ENCODE measurements at regions not wholly inside any gene's neighbourhood (a gene's known extent, or its start where the extent isn't known, plus 50 kb on each side); places are given as distances from the start of the nearest gene placed in this dataset.

DNA sequence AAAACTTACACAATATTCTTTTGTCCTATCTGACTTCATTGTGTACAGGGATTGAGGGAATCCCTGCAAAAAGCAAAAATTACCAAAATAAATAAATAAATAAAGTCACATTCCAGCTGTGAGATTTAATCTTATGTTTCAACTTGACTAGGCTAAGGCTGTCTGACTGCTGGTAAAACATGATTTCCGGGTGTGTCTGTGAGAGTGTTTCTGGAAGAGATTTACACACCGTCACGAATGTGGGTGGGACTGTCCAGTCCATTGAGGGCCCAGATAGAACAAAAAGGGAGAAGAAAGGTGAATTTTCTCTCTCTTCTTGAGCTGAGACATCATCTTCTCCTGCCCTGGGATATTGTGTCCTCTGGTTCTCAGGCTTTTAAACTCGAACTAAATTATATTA lies 166.1 kb downstream of the LIG4 start:
- Histone ChIP-seq H2AFZ (ENCODE audit: low read length) (no peak overlapping the region), H3K4ac (ENCODE audit: low read depth, low read length) (no peak overlapping the region), H3K27ac (ENCODE audit: insufficient read length, low read depth, low read length) (no peak overlapping the region), H3K14ac (ENCODE audit: insufficient read depth, low read length) (no peak overlapping the region), H3K23ac (ENCODE audit: insufficient read length, low read depth, low read length) (no peak overlapping the region), H4K8ac (replicated peaks; ENCODE audit: insufficient read length, low read depth, low read length) (no peak overlapping the region), H2BK20ac (ENCODE audit: low read depth, low read length, poor library complexity, severe bottlenecking) (no peak overlapping the region), H2BK5ac (ENCODE audit: insufficient read length, low read length) (no peak overlapping the region), H2BK120ac (ENCODE audit: low read depth, low read length, poor library complexity, severe bottlenecking) (no peak overlapping the region), H3K9me3 (ENCODE audit: control insufficient read depth, low read depth, low read length) (no peaks in the 10 kb centered on the region), H3K79me2 (ENCODE audit: insufficient read depth, low read length) (no peaks in the 10 kb centered on the region), H4K5ac (ENCODE audit: insufficient read length, low read depth, low read length) (no peak overlapping the region), H3K27me3 (ENCODE audit: insufficient read depth, low read length) (no peaks in the 10 kb centered on the region), H4K91ac (ENCODE audit: insufficient read length, low read depth, low read length) (no peak overlapping the region), H3K56ac (ENCODE audit: insufficient read length, low read depth, low read length) (no peak overlapping the region), H3K23me2 (ENCODE audit: insufficient read length, low read depth, low read length, poor library complexity, severe bottlenecking) (no peaks in the 10 kb centered on the region), H3K9ac (ENCODE audit: extremely low read depth, insufficient read length, low read length) (no peak overlapping the region), H3K4me1 (ENCODE audit: insufficient read depth, low read length) (no peaks in the 10 kb centered on the region), H4K20me1 (ENCODE audit: control insufficient read depth, insufficient read depth, insufficient read length) (no peaks in the 10 kb centered on the region), H3K79me1 (ENCODE audit: insufficient read depth, low read depth, low read length, poor library complexity, severe bottlenecking) (no peaks in the 10 kb centered on the region), H3T11ph (ENCODE audit: low read length) (no peak overlapping the region), H2BK12ac (ENCODE audit: insufficient read length, low read depth, low read length) (no peak overlapping the region), H2BK15ac (ENCODE audit: low read depth, low read length) (no peak overlapping the region), H3K4me2 (ENCODE audit: insufficient read depth, insufficient read length, low read length) (no peak overlapping the region), H2AK5ac (ENCODE audit: insufficient read length, low read length) (no peak overlapping the region), H3K18ac (ENCODE audit: insufficient read length, low read depth, low read length) (no peak overlapping the region)
- Mint-ChIP-seq H3K4me1 (peaks cover 4% of the 10 kb centered on the region in 2 experiments; a peak in 3 of 4 replicates), H3K27me3 (ENCODE audit: low read depth) (no peaks in the 10 kb centered on the region), H3K4me3 (no peak overlapping the region), H3K9me3 (no peaks in the 10 kb centered on the region), H3K27ac (no peak overlapping the region), H3K36me3 (ENCODE audit: insufficient read depth in 1 of 3, low read depth in 3 of 3) (no peaks in the 10 kb centered on the region)
- no peak for DNase-seq
- no CpG with 5 or more reads among the region's 4 CpGs for WGBS (ENCODE audit: extremely low coverage, insufficient read length, low lambda C conversion rate)
- TF ChIP-seq, protein P1, sequence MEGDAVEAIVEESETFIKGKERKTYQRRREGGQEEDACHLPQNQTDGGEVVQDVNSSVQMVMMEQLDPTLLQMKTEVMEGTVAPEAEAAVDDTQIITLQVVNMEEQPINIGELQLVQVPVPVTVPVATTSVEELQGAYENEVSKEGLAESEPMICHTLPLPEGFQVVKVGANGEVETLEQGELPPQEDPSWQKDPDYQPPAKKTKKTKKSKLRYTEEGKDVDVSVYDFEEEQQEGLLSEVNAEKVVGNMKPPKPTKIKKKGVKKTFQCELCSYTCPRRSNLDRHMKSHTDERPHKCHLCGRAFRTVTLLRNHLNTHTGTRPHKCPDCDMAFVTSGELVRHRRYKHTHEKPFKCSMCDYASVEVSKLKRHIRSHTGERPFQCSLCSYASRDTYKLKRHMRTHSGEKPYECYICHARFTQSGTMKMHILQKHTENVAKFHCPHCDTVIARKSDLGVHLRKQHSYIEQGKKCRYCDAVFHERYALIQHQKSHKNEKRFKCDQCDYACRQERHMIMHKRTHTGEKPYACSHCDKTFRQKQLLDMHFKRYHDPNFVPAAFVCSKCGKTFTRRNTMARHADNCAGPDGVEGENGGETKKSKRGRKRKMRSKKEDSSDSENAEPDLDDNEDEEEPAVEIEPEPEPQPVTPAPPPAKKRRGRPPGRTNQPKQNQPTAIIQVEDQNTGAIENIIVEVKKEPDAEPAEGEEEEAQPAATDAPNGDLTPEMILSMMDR (conservative IDR thresholded peaks at IDR 0.05) = no peak

All from H9 (cell line).